PC-9 (cell line): ENCODE measurements at regions not wholly inside any gene's neighbourhood (a gene's known extent, or its start where the extent isn't known, plus 50 kb on each side); places are given as distances from the start of the nearest gene placed in this dataset.

ENCODE experiments used
- BruUV-seq: library from RNA; stranded (reverse); fragments of 400-500 nt; replicated peaks from 2 replicates; lab custom pipeline; 2021; lab: Mats Ljungman, UMichigan
- CTCF ChIA-PET: fragments of 300-600 bp; sonication (Branson Sonifier 250); formaldehyde crosslinking; loops from one replicate; lab custom pipeline; 2022; ENCODE audit warnings: antibody characterized with exemption; lab: Charles Lee
- POLR2A ChIA-PET: fragments of 300-600 bp; sonication (Branson Sonifier 250); formaldehyde crosslinking; loops from one replicate; lab custom pipeline; 2022; ENCODE audit warnings: antibody characterized with exemption; ENCODE audit not compliant: unreplicated experiment; lab: Charles Lee
- DNase-seq, 2 experiments: peaks; one replicate each; pipeline versions ENCODE4 v3.0.0 to v3.0.0-alpha.2; 2015 to 2022; ENCODE audit warnings: mixed read lengths in 1 of 2
- H2AFZ ChIP-seq: fragments of 200-600 bp; sonication (generic); 2 replicates; pipeline ENCODE4 v1.8.1; 2017; ENCODE audit warnings: antibody characterized with exemption
- H3F3A ChIP-seq: fragments of 200-600 bp; sonication (generic); 2 replicates; pipeline ENCODE4 v1.8.1; 2017; ENCODE audit warnings: antibody characterized with exemption, mild to moderate bottlenecking, low read depth; ENCODE audit not compliant: insufficient read depth
- H3K27ac ChIP-seq: fragments of 200-600 bp; sonication (generic); 2 replicates; pipeline ENCODE4 v1.6.1; 2016; ENCODE audit warnings: mixed run types
- H3K27me3 ChIP-seq: fragments of 200-600 bp; sonication (generic); 2 replicates; pipeline ENCODE4 v1.6.1; 2016; ENCODE audit warnings: low read depth, mixed run types; ENCODE audit not compliant: insufficient read depth
- H3K36me3 ChIP-seq: fragments of 200-600 bp; sonication (generic); 2 replicates; pipeline ENCODE4 v1.6.1; 2016; ENCODE audit warnings: low read depth, mixed run types
- H3K4me1 ChIP-seq: fragments of 200-600 bp; sonication (generic); replicated peaks from 2 replicates; pipeline ENCODE4 v1.6.1; 2016; ENCODE audit warnings: mixed run types; ENCODE audit not compliant: insufficient read depth
- H3K4me2 ChIP-seq: fragments of 200-600 bp; sonication (generic); 2 replicates; pipeline ENCODE4 v1.6.1; 2017; ENCODE audit warnings: mixed run types
- H3K4me3 ChIP-seq: fragments of 200-600 bp; sonication (generic); 2 replicates; pipeline ENCODE4 v1.6.1; 2016; ENCODE audit warnings: mixed run types
- H3K79me2 ChIP-seq: fragments of 200-600 bp; sonication (generic); 2 replicates; pipeline ENCODE4 v1.6.1; 2017; ENCODE audit warnings: low read depth, mixed run types
- H3K9me2 ChIP-seq: fragments of 200-600 bp; sonication (generic); 2 replicates; pipeline ENCODE4 v1.8.1; 2017; ENCODE audit warnings: mild to moderate bottlenecking; ENCODE audit not compliant: insufficient read depth
- H3K9me3 ChIP-seq: fragments of 200-600 bp; sonication (generic); 2 replicates; pipeline ENCODE4 v1.8.1; 2016; ENCODE audit warnings: low read depth; ENCODE audit not compliant: insufficient read depth
- H4K20me1 ChIP-seq: fragments of 200-600 bp; sonication (generic); 2 replicates; pipeline ENCODE4 v1.8.1; 2017; ENCODE audit not compliant: insufficient read depth
- EZH2 ChIP-seq: fragments of 200-600 bp; sonication (generic); IDR thresholded peaks from 2 replicates; pipeline ENCODE4 v1.8.0; 2017; ENCODE audit warnings: antibody characterized with exemption, low read depth
- intact Hi-C: fragments of 100-400 bp; cut with micrococcal nuclease; formaldehyde crosslinking; loops from one replicate; pipeline ENCODE4 v1.10.0; 2022; ENCODE audit not compliant: unreplicated experiment
- TF ChIP-seq, protein P1 (sequence below): fragments of 200-600 bp; sonication (generic); conservative IDR thresholded peaks from 2 replicates; pipeline ENCODE4 v1.6.1; 2017; ENCODE audit warnings: mixed run types, antibody characterized with exemption, mild to moderate bottlenecking, moderate library complexity

- ChIA-PET CTCF (interaction anchor here (0.6 kb wide), 1 partner anchor 1436 kb away, joined by 3 read pairs; no protein-coding TSS in a partner anchor), POLR2A (no interaction called here)
- Histone ChIP-seq H3K4me1 (no peaks in the 10 kb centered on the region), H3K9me3 (no peaks in the 10 kb centered on the region), H4K20me1 (no peaks in the 10 kb centered on the region), H2AFZ (no peak overlapping the region; the same call in 1 of the 2 replicates), H3K36me3 (no peaks in the 10 kb centered on the region), H3K27me3 (no peaks in the 10 kb centered on the region), H3K4me2 (no peak overlapping the region), H3K27ac (no peak overlapping the region), H3F3A (no peaks in the 10 kb centered on the region), H3K9me2 (no peaks in the 10 kb centered on the region; the same call in 1 of the 2 replicates), H3K4me3 (no peak overlapping the region), H3K79me2 (no peaks in the 10 kb centered on the region)
- DNase-seq, result no peak
- intact Hi-C loops, result no loop called here
- no peak for TF ChIP-seq EZH2
- TF ChIP-seq, protein P1, sequence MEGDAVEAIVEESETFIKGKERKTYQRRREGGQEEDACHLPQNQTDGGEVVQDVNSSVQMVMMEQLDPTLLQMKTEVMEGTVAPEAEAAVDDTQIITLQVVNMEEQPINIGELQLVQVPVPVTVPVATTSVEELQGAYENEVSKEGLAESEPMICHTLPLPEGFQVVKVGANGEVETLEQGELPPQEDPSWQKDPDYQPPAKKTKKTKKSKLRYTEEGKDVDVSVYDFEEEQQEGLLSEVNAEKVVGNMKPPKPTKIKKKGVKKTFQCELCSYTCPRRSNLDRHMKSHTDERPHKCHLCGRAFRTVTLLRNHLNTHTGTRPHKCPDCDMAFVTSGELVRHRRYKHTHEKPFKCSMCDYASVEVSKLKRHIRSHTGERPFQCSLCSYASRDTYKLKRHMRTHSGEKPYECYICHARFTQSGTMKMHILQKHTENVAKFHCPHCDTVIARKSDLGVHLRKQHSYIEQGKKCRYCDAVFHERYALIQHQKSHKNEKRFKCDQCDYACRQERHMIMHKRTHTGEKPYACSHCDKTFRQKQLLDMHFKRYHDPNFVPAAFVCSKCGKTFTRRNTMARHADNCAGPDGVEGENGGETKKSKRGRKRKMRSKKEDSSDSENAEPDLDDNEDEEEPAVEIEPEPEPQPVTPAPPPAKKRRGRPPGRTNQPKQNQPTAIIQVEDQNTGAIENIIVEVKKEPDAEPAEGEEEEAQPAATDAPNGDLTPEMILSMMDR, result no peak
- BruUV-seq, result no TSS peak
Observed at GRCh38 chr3:25861566-25861965, 71.7 kb downstream of the OXSM start.

DNA sequence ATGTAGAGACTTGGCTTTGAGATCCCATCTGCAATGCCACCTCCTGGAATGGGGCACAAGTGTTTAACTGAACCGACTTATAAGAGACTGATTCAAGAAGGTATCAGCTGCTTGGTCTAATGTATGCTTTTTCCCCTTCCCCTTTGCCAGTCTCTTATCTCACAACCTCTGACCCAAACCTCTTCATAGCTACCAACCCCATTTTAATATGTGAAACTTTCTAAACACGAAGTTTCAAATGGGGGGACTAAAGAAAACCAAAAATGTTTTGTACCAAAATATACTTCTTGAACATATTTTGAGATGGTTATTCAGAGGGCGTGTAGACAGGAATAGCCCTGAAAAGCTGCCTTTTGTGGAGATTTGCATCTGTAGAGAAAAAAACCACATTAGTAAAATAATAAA is 73.1 kb downstream of the OXSM start:
- H2AFZ ChIP-seq, result no peak overlapping the region
- H3K9me2 ChIP-seq, result no peaks in the 10 kb centered on the region; the same call in 1 of the 2 replicates
- no peak overlapping the region for H3K4me2 ChIP-seq
- ChIA-PET POLR2A (no interaction called here), CTCF (no interaction called here)
- no peaks in the 10 kb centered on the region for H3K9me3 ChIP-seq
- no peaks in the 10 kb centered on the region for H3K79me2 ChIP-seq
- H3F3A ChIP-seq, result no peaks in the 10 kb centered on the region
- no peaks in the 10 kb centered on the region for H4K20me1 ChIP-seq
- intact Hi-C loops, result no loop called here
- no peaks in the 10 kb centered on the region for H3K4me1 ChIP-seq
- H3K4me3 ChIP-seq, result no peak overlapping the region
- DNase-seq, result no peak
- H3K36me3 ChIP-seq, result no peaks in the 10 kb centered on the region
- no TSS peak for BruUV-seq
- H3K27ac ChIP-seq, result no peak overlapping the region
- no peak for TF ChIP-seq EZH2
- TF ChIP-seq, protein P1, result no peak
- H3K27me3 ChIP-seq, result no peaks in the 10 kb centered on the region

- no TSS peak for BruUV-seq
- Histone ChIP-seq H3K27ac (no peak overlapping the region), H3F3A (no peaks in the 10 kb centered on the region), H3K4me1 (no peaks in the 10 kb centered on the region), H2AFZ (no peak overlapping the region), H3K9me2 (no peaks in the 10 kb centered on the region; the same call in 1 of the 2 replicates), H3K4me3 (no peak overlapping the region), H4K20me1 (no peaks in the 10 kb centered on the region), H3K4me2 (no peak overlapping the region), H3K36me3 (no peaks in the 10 kb centered on the region), H3K9me3 (no peaks in the 10 kb centered on the region), H3K27me3 (no peaks in the 10 kb centered on the region), H3K79me2 (no peaks in the 10 kb centered on the region)
- intact Hi-C loops, result no loop called here
- no peak for DNase-seq
- TF ChIP-seq EZH2, result no peak
- TF ChIP-seq, protein P1, result no peak; the same call in 1 of the 2 replicates
- ChIA-PET CTCF (no interaction called here), POLR2A (no interaction called here)
Observed at GRCh38 chr3:25863416-25863959, 73.6 kb downstream of the OXSM start.
